ENCODE measurements at regions not wholly inside any gene's neighbourhood (a gene's known extent, or its start where the extent isn't known, plus 50 kb on each side); places are given as distances from the start of the nearest gene placed in this dataset.
"Not testable (repeated sequence)": the region's sequence is repeated elsewhere in the genome, so short reads cannot be mapped to it uniquely, and the experiment has no call there.

GRCh38 chr9:65474891-65475290 is 189.9 kb upstream of the FOXD4L5 start:
- H3K9me3 ChIP-seq (ENCODE audit: low read depth, low read length, poor library complexity, severe bottlenecking); H3K27ac ChIP-seq (ENCODE audit: low read depth, low read length, poor library complexity, severe bottlenecking); intact Hi-C loops (cut with micrococcal nuclease; ENCODE audit: unreplicated experiment); CTCF ChIA-PET; H3K4me1 ChIP-seq (ENCODE audit: insufficient read depth, low read length, poor library complexity, severe bottlenecking); H3K36me3 ChIP-seq (ENCODE audit: insufficient read depth, low read length, poor library complexity, severe bottlenecking); BruUV-seq (replicated peaks); H3K27me3 ChIP-seq (replicated peaks; ENCODE audit: insufficient read depth, low read depth, low read length, poor library complexity); H3K4me3 ChIP-seq (ENCODE audit: low read depth, low read length, poor library complexity, severe bottlenecking); DNase-seq (ENCODE audit: low spot score); POLR2A ChIA-PET (ENCODE audit: low non-redundant PET): not testable (repeated sequence)

- CTCF ChIA-PET; H3K9me3 ChIP-seq (ENCODE audit: low read depth, low read length, poor library complexity, severe bottlenecking); H3K4me3 ChIP-seq (ENCODE audit: low read depth, low read length, poor library complexity, severe bottlenecking); intact Hi-C loops (cut with micrococcal nuclease; ENCODE audit: unreplicated experiment); H3K4me1 ChIP-seq (ENCODE audit: insufficient read depth, low read length, poor library complexity, severe bottlenecking); H3K27me3 ChIP-seq (replicated peaks; ENCODE audit: insufficient read depth, low read depth, low read length, poor library complexity); BruUV-seq (replicated peaks); DNase-seq (ENCODE audit: low spot score); H3K27ac ChIP-seq (ENCODE audit: low read depth, low read length, poor library complexity, severe bottlenecking); POLR2A ChIA-PET (ENCODE audit: low non-redundant PET); H3K36me3 ChIP-seq (ENCODE audit: insufficient read depth, low read length, poor library complexity, severe bottlenecking): not testable (repeated sequence)
These were observed 188.2 kb upstream of the FOXD4L5 start for GRCh38 chr9:65473059-65473822.

GRCh38 chr9:65471106-65471505 is 186.1 kb upstream of the FOXD4L5 start:
- H3K27me3 ChIP-seq (replicated peaks; ENCODE audit: insufficient read depth, low read depth, low read length, poor library complexity); DNase-seq (ENCODE audit: low spot score); H3K4me1 ChIP-seq (ENCODE audit: insufficient read depth, low read length, poor library complexity, severe bottlenecking); H3K9me3 ChIP-seq (ENCODE audit: low read depth, low read length, poor library complexity, severe bottlenecking); BruUV-seq (replicated peaks); POLR2A ChIA-PET (ENCODE audit: low non-redundant PET); intact Hi-C loops (cut with micrococcal nuclease; ENCODE audit: unreplicated experiment); H3K27ac ChIP-seq (ENCODE audit: low read depth, low read length, poor library complexity, severe bottlenecking); H3K36me3 ChIP-seq (ENCODE audit: insufficient read depth, low read length, poor library complexity, severe bottlenecking); CTCF ChIA-PET; H3K4me3 ChIP-seq (ENCODE audit: low read depth, low read length, poor library complexity, severe bottlenecking): not testable (repeated sequence)

GRCh38 chr9:65466911-65467734 is 182.1 kb upstream of the FOXD4L5 start:
- BruUV-seq (replicated peaks); H3K9me3 ChIP-seq (ENCODE audit: low read depth, low read length, poor library complexity, severe bottlenecking); POLR2A ChIA-PET (ENCODE audit: low non-redundant PET); DNase-seq (ENCODE audit: low spot score); H3K4me3 ChIP-seq (ENCODE audit: low read depth, low read length, poor library complexity, severe bottlenecking); CTCF ChIA-PET; H3K36me3 ChIP-seq (ENCODE audit: insufficient read depth, low read length, poor library complexity, severe bottlenecking); H3K27ac ChIP-seq (ENCODE audit: low read depth, low read length, poor library complexity, severe bottlenecking); H3K27me3 ChIP-seq (replicated peaks; ENCODE audit: insufficient read depth, low read depth, low read length, poor library complexity); H3K4me1 ChIP-seq (ENCODE audit: insufficient read depth, low read length, poor library complexity, severe bottlenecking); intact Hi-C loops (cut with micrococcal nuclease; ENCODE audit: unreplicated experiment): not testable (repeated sequence)

- CTCF ChIA-PET; H3K9me3 ChIP-seq (ENCODE audit: low read depth, low read length, poor library complexity, severe bottlenecking); H3K27ac ChIP-seq (ENCODE audit: low read depth, low read length, poor library complexity, severe bottlenecking); POLR2A ChIA-PET (ENCODE audit: low non-redundant PET); BruUV-seq (replicated peaks); H3K36me3 ChIP-seq (ENCODE audit: insufficient read depth, low read length, poor library complexity, severe bottlenecking); DNase-seq (ENCODE audit: low spot score); H3K27me3 ChIP-seq (replicated peaks; ENCODE audit: insufficient read depth, low read depth, low read length, poor library complexity); H3K4me3 ChIP-seq (ENCODE audit: low read depth, low read length, poor library complexity, severe bottlenecking); intact Hi-C loops (cut with micrococcal nuclease; ENCODE audit: unreplicated experiment); H3K4me1 ChIP-seq (ENCODE audit: insufficient read depth, low read length, poor library complexity, severe bottlenecking): not testable (repeated sequence)
These were observed 180.4 kb upstream of the FOXD4L5 start for GRCh38 chr9:65465246-65465895.

- intact Hi-C loops (cut with micrococcal nuclease; ENCODE audit: unreplicated experiment); H3K9me3 ChIP-seq (ENCODE audit: low read depth, low read length, poor library complexity, severe bottlenecking); H3K27ac ChIP-seq (ENCODE audit: low read depth, low read length, poor library complexity, severe bottlenecking); CTCF ChIA-PET; H3K4me1 ChIP-seq (ENCODE audit: insufficient read depth, low read length, poor library complexity, severe bottlenecking); DNase-seq (ENCODE audit: low spot score); H3K27me3 ChIP-seq (replicated peaks; ENCODE audit: insufficient read depth, low read depth, low read length, poor library complexity); H3K36me3 ChIP-seq (ENCODE audit: insufficient read depth, low read length, poor library complexity, severe bottlenecking); H3K4me3 ChIP-seq (ENCODE audit: low read depth, low read length, poor library complexity, severe bottlenecking); POLR2A ChIA-PET (ENCODE audit: low non-redundant PET); BruUV-seq (replicated peaks): not testable (repeated sequence)
These were observed 177.5 kb upstream of the FOXD4L5 start for GRCh38 chr9:65462476-65462875.

All from A673 (cell line).